Epithelial cell of esophagus (primary cell): ENCODE measurements at regions not wholly inside any gene's neighbourhood (a gene's known extent, or its start where the extent isn't known, plus 50 kb on each side); places are given as distances from the start of the nearest gene placed in this dataset.

Experiments used
- DNase-seq: peaks from one replicate; pipeline ENCODE4 v3.0.0; 2010; ENCODE audit warnings: low read depth
- H3K4me3 ChIP-seq: 2 replicates; pipeline ENCODE4 v1.5.1; 2011; ENCODE audit warnings: mild to moderate bottlenecking, low read length, control low read depth
- CTCF ChIP-seq: IDR thresholded peaks from 2 replicates; pipeline ENCODE4 v1.5.1; 2011; ENCODE audit warnings: low read depth, mild to moderate bottlenecking, low read length, control low read depth, inconsistent platforms; ENCODE audit not compliant: insufficient read depth; ENCODE audit errors: missing control alignments

- no peak overlapping the region for H3K4me3 ChIP-seq
- no peak for TF ChIP-seq CTCF
- DNase-seq: no peak
Measured at GRCh38 chr13:104447348-104447747, 1381.1 kb upstream of the SLC10A2 start.

- H3K4me3 ChIP-seq: no peak overlapping the region
- TF ChIP-seq CTCF: no peak
- peak; percentile 3 for DNase-seq
Measured at GRCh38 chr13:104442536-104442935, 1376.3 kb upstream of the SLC10A2 start.

DNA sequence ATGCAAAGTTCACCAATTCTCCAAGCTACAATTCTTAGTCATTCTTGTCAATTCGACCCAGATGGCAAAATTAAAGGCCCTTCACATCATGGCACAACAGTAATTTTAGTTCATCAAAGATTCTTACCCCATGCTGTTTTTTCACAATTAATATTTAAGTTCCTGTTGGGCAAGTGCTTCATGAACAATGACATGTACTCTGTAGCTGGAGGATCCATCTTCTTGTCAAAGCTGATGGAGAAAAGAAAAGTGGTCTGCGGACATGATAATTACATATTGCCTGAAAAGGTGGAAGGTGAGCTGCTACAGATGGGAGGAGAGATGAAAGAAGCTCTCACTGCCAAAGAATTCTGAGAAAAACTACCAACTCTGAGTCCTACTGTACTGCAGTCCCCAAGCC, 1370.3 kb upstream of the SLC10A2 start:
- no peak for TF ChIP-seq CTCF
- DNase-seq: no peak
- H3K4me3 ChIP-seq: no peak overlapping the region

- H3K4me3 ChIP-seq: no peak overlapping the region
- TF ChIP-seq CTCF: no peak
- no peak for DNase-seq
Measured at GRCh38 chr13:104431895-104432294, 1365.7 kb upstream of the SLC10A2 start.

GRCh38 chr13:104426435-104426834, 1360.2 kb upstream of the SLC10A2 start:
- no peak for DNase-seq
- TF ChIP-seq CTCF: no peak
- no peak overlapping the region for H3K4me3 ChIP-seq

GRCh38 chr13:104422668-104423067, 1356.5 kb upstream of the SLC10A2 start:
- no peak for TF ChIP-seq CTCF
- H3K4me3 ChIP-seq: no peak overlapping the region
- peak; percentile 57 for DNase-seq

- no peak overlapping the region for H3K4me3 ChIP-seq
- DNase-seq: no peak
- TF ChIP-seq CTCF: no peak
Measured at GRCh38 chr13:104416973-104417372, 1350.8 kb upstream of the SLC10A2 start.
